HG03045 (cell line): ENCODE measurements at regions not wholly inside any gene's neighbourhood (a gene's known extent, or its start where the extent isn't known, plus 50 kb on each side); places are given as distances from the start of the nearest gene placed in this dataset.

ENCODE experiments used
- ATAC-seq: cut with Tn5 transposase; IDR thresholded peaks from one replicate; pipeline ENCODE4 v1.9.1; 2021; ENCODE audit warnings: mild to moderate bottlenecking, moderate library complexity; ENCODE audit not compliant: unreplicated experiment

GRCh38 chr20:1798982-1799381 lies 96.2 kb upstream of the SIRPA start:
- ATAC-seq, result no peak

DNA sequence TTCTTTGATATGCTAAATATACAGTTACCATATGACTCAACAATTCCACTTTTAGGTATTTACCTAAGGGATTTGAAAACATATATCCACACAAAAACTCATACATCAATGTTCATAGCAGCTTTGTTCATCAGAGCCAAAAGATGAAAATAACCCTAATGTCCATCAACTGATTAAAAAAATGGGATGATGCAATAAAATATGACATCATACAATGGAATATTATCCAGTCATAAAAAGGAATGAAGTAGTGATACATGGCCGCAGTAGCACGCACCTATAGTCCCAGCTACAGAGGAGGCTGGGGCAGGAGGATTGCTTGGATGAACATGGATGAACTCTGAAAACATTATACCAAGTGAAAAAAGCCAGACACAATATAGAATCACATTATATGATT lies 101.4 kb upstream of the SIRPA start:
- ATAC-seq, result no peak

DNA sequence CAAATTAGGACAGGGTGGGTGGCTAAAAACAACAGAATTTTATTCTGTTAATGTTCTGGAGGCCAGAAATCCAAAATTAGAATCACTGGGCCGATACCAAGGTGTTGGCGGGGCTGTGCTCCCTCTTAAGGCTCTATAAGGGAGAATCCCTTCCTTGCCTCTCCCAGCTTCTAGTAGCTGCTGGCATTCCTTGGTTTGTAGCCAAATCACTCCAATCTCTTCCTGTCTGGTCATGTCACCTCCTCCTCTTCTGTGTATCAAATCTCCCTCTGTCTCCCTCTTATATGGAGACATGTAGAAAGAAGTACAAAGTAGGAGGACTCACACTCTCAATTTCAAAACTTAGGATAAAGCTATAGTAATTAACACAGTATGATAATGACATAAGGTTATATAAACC lies 102.9 kb upstream of the SIRPA start:
- ATAC-seq, result no peak

DNA sequence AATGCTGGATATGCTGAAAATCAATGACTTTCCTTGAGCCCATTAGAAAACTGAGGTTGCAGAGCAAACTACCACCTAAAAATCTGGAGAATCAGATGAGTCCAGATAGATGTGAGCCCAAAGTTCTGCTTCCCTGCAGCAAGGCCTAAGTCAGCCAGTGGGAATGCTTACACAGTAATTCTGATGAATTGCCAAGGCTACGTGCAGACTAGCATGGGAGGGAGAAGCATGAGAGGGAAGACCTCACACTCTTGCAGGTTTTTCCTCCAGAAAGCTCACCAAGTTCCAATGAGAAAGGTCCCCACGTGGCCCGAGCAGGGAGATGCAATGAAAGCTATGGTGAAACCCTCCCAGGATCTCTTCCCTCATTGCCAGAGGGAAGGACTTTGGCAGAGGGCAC lies 104.8 kb upstream of the SIRPA start:
- no peak for ATAC-seq

DNA sequence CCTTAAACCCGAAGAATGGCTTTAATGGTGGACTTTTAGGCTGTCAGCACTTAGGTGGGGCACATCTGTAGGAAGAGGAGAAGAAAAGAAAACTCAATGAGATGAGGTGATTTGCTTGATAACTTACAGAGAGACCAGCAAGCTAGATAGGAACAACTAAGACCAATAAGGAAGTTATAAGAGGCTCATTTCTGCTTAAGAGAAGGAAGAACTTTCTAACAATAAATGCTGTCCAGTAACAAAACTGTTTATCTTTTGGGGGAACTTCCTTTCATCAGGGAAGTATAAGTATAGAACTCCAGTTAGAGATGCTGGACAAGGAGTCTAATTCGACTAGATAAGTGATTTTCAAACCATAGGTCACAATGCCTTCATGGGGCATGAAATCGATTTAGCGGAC lies 107.2 kb upstream of the SIRPA start:
- no peak for ATAC-seq

DNA sequence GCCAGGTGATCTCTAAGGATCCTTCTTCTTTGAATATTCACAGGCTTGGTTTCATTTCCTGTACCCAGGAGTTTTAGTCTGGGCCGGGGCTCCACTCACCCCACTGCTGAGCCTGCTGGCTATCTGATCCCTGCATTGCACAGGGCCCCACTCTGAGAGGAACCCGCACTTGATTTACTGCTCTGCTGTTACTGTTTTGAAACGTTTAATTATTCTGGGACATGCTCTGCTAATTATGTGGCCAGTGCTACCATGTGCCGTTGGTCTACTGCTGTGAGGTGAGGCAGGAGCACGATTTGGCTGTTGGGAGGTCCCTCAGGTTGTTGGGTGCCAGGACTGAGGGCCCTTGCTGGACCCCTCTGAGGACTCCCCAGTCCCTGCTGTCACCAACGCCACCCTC lies 108.7 kb upstream of the SIRPA start:
- no peak for ATAC-seq

GRCh38 chr20:1784586-1784985 lies 110.6 kb upstream of the SIRPA start:
- ATAC-seq, result no peak

DNA sequence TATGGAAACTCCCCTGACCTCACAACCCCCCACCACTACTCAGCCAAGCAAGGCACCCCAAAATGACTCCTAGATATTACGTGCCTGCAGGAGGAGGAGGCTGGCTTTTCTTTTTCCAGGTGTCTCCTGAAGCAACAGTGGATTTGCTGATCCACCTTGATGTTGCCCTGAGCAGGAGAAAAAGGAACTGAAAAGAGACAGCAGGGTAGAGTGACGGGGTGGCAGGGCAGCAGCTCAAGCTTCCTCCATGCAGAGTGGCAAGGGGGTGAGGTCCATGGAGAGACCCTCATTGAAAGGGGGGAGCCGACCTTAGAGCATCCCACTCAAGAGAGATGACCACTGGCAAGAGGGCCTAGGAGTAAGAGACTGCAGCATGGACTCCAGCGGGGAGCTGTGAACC lies 112.0 kb upstream of the SIRPA start:
- ATAC-seq, result no peak

- ATAC-seq, result no peak
These were observed 113.0 kb upstream of the SIRPA start for GRCh38 chr20:1782181-1782580.

- ATAC-seq, result no peak
These were observed 115.6 kb upstream of the SIRPA start for GRCh38 chr20:1779567-1779966.

DNA sequence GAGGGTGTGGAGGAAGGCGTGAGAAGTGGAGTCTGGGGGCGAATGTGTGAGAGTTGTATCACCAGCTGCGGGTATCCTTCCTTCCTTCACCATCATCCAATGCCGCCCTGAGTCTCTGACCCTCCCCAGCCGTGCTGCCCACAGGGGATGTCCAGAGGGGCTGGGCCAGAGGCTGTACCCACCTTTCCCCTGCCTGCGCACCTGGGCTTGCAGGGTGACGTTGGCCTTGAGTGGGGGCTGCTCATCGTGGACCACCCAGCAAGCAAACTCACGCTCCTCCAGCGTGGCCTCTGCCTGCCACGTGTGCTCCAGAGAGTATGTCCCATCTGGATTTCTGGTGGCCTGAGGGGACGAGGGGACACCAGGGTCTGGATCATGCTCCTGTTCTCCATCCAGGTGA lies 116.9 kb upstream of the SIRPA start:
- ATAC-seq, result no peak

DNA sequence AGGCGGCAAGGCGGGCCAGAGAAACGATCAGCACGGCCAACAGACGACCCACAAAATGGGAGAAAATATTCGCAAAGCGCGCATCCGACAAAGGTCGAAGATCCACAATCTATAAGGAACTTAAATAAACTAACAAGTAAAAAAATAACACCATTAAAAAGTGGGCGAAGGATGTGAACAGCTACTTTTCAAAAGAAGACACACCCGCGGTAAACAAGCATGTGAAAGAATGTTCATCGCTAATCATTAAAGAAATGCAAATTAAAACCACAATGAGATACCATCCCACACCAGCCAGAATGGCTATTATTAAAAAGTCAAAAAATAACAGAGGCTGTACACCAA lies 117.8 kb upstream of the SIRPA start:
- ATAC-seq, result no peak

- peak; percentile 80 for ATAC-seq
These were observed 118.3 kb upstream of the SIRPA start for GRCh38 chr20:1776681-1777475.

DNA sequence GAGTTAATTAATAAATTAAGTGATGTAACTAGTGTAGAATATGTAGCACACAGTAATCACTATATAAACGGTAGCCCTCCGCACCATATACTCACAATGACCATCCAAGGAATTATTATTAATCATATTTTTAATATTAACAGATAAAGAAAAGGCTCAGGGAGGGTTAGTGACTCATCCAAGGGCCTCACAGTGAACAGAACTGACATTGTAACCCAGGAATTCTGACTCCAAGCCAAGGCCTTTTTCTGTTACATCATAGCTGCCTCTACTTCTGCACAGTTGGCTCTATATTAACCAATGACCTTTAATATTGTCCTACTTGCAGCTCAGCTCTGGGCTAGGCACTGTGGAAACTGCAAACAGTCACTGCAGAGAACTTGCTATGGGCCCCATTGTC lies 117.5 kb upstream of the SIRPG start:
- ATAC-seq, result no peak

- ATAC-seq, result no peak
These were observed 116.9 kb upstream of the SIRPG start for GRCh38 chr20:1774479-1774878.

- no peak for ATAC-seq
These were observed 116.2 kb upstream of the SIRPG start for GRCh38 chr20:1773816-1774215.

- ATAC-seq, result no peak
These were observed 111.9 kb upstream of the SIRPG start for GRCh38 chr20:1769491-1769890.

DNA sequence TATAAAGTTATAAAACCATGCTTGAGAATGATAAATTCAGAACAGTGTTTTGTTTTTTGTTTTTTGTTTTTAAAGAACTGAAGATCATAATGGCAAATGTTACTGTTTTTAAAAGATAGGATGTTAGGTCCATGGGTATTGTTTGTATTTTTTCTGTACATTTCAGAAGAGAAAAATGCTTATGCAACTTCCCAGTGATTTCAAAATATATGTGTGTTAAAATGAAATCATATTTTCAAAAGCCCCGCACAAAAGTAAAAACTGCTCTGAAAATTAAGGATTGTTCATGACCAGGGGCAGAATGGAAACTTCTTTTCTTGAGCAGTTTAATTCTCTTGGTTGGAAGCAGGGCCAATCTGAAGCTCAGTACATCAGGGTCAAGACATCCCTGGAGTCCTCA lies 109.2 kb upstream of the SIRPG start:
- no peak for ATAC-seq

GRCh38 chr20:1764136-1765033 lies 106.8 kb upstream of the SIRPG start:
- peak; percentile 69 for ATAC-seq

GRCh38 chr20:1761598-1761997 lies 104.0 kb upstream of the SIRPG start:
- no peak for ATAC-seq

- no peak for ATAC-seq
These were observed 103.5 kb upstream of the SIRPG start for GRCh38 chr20:1761116-1761515.

DNA sequence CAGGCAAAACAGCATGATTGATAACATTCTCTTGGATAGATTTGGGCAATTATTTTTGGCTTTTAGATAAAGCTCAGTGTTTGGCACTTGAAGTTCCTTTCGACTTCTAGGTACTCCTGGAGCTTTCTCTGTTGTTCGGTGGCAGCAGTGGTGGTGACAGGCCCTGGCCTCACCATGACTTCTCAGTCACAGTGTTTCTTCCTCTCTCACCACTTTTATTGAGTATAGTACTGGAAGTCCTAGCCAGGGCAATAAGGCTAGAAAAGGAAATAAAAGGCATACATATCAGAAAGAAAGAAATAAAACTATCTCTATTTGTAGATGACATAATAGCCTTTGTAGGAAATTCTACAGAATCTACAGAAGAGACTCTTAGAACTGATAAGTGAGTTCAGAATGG lies 101.2 kb upstream of the SIRPG start:
- ATAC-seq, result no peak
